GM12878 (cell line): ENCODE measurements at regions not wholly inside any gene's neighbourhood (a gene's known extent, or its start where the extent isn't known, plus 50 kb on each side); places are given as distances from the start of the nearest gene placed in this dataset.

Source experiments
- ATAC-seq: fragments of 200-7000 bp; cut with Tn5 transposase; 3 replicates; pipeline ENCODE4 v1.9.1; 2020; ENCODE audit warnings: mild to moderate bottlenecking, moderate library complexity
- BruUV-seq: library from RNA; stranded (reverse); fragments of 400-500 nt; replicated peaks from 2 replicates; lab custom pipeline; 2021; lab: Mats Ljungman, UMichigan
- CTCF ChIA-PET: fragments of 300-600 bp; sonication (Branson Sonifier 250); formaldehyde crosslinking; extraction: SDS; loops from one replicate; lab custom pipeline; 2021; ENCODE audit warnings: inconsistent platforms; lab: Yijun Ruan, JAX
- POLR2A ChIA-PET: fragments of 350-600 bp; formaldehyde crosslinking; extraction: SDS; loops from one replicate; lab custom pipeline; 2021; ENCODE audit warnings: inconsistent platforms; lab: Charles Lee
- RAD21 ChIA-PET: fragments of 300-600 bp; sonication (Branson Sonifier 250); formaldehyde crosslinking; loops from one replicate; lab custom pipeline; 2023; ENCODE audit warnings: antibody characterized with exemption; ENCODE audit not compliant: unreplicated experiment; lab: Charles Lee
- SMC1A ChIA-PET: fragments of 300-600 bp; sonication (Branson Sonifier 250); formaldehyde crosslinking; loops from one replicate; lab custom pipeline; 2023; ENCODE audit not compliant: unreplicated experiment, uncharacterized antibody; lab: Charles Lee
- DNase-seq: peaks from one replicate; pipeline ENCODE4 v3.0.0-alpha.2; 2011; ENCODE audit warnings: low read depth, low spot score
- FAIRE-seq: peaks from 3 replicates; lab custom pipeline; 2011; peaks lifted over from hg19 to GRCh38; lab: Jason Lieb, UNC
- H2AFZ ChIP-seq: 2 replicates; pipeline ENCODE4 v1.6.0; 2011; ENCODE audit warnings: low read depth, low read length, control low read depth; ENCODE audit not compliant: control insufficient read depth
- H3K27ac ChIP-seq: 2 replicates; pipeline ENCODE4 v1.5.1; 2011; ENCODE audit warnings: control low read depth; ENCODE audit not compliant: control insufficient read depth, insufficient read depth
- H3K27me3 ChIP-seq, 2 experiments: replicated peaks in 1 of 2; 2 replicates each; pipeline versions ENCODE4 v1.6.0 to v1.6.1; 2011; ENCODE audit warnings: low read length in 1 of 2; ENCODE audit not compliant: control insufficient read depth in 2 of 2, insufficient read depth in 2 of 2
- H3K36me3 ChIP-seq, 2 experiments: 2 replicates each; pipeline ENCODE4 v1.5.1; 2011; ENCODE audit warnings: low read length in 1 of 2; ENCODE audit not compliant: control insufficient read depth in 2 of 2, insufficient read depth in 2 of 2
- H3K4me1 ChIP-seq: 2 replicates; pipeline ENCODE4 v1.6.1; 2011; ENCODE audit warnings: mild to moderate bottlenecking, low read length, moderate library complexity, mixed read lengths; ENCODE audit not compliant: control insufficient read depth, insufficient read depth
- H3K4me2 ChIP-seq: 2 replicates; pipeline ENCODE4 v1.6.0; 2011; ENCODE audit warnings: control low read depth; ENCODE audit not compliant: control insufficient read depth, insufficient read depth
- H3K4me3 ChIP-seq: fragments of 200-600 bp; sonication (generic); 2 replicates; pipeline ENCODE4 v1.5.1; 2016
- H3K79me2 ChIP-seq: 2 replicates; pipeline ENCODE4 v1.6.0; 2011; ENCODE audit warnings: low read length; ENCODE audit not compliant: control insufficient read depth, insufficient read depth
- H3K9ac ChIP-seq: 2 replicates; pipeline ENCODE4 v1.8.0; 2011; ENCODE audit warnings: low read length, control low read depth, mixed read lengths; ENCODE audit not compliant: control insufficient read depth, insufficient read depth
- H3K9me3 ChIP-seq: replicated peaks from 3 replicates; pipeline ENCODE4 v1.5.1; 2011; ENCODE audit warnings: mild to moderate bottlenecking, low read length; ENCODE audit not compliant: control insufficient read depth, insufficient read depth
- H4K20me1 ChIP-seq: 2 replicates; pipeline ENCODE4 v1.6.0; 2011; ENCODE audit not compliant: control insufficient read depth, insufficient read depth
- ATF2 ChIP-seq: IDR thresholded peaks from 2 replicates; pipeline ENCODE4 v1.6.1; 2012; ENCODE audit warnings: low read length, inconsistent platforms
- FOS ChIP-seq: IDR thresholded peaks from 3 replicates; pipeline ENCODE4 v1.6.1; 2011; ENCODE audit warnings: borderline replicate concordance; ENCODE audit not compliant: insufficient read length; ENCODE audit errors: extremely low read depth
- NFYB ChIP-seq: IDR thresholded peaks from 2 replicates; pipeline ENCODE4 v1.6.1; 2011; ENCODE audit warnings: low read depth, mild to moderate bottlenecking, low read length, improper control_type of control experiment, moderate library complexity; ENCODE audit not compliant: insufficient read depth
- NR2C1 ChIP-seq: fragments of 450-650 bp; IDR thresholded peaks from 2 replicates; pipeline ENCODE4 v1.6.1; 2017; ENCODE audit warnings: antibody characterized with exemption, mild to moderate bottlenecking, moderate library complexity
- PKNOX1 ChIP-seq: fragments of 450-650 bp; IDR thresholded peaks from 2 replicates; pipeline ENCODE4 v1.6.1; 2016; ENCODE audit warnings: mild to moderate bottlenecking
- SMAD1 ChIP-seq: fragments of 450-650 bp; IDR thresholded peaks from 2 replicates; pipeline ENCODE4 v1.6.1; 2018; ENCODE audit warnings: mild to moderate bottlenecking, low read depth; ENCODE audit not compliant: partially characterized antibody
- SUZ12 ChIP-seq: fragments of 200-600 bp; sonication (generic); IDR thresholded peaks from one replicate; pipeline ENCODE4 v1.6.1; 2018; ENCODE audit warnings: antibody characterized with exemption, mild to moderate bottlenecking; ENCODE audit not compliant: unreplicated experiment
- TAF1 ChIP-seq: IDR thresholded peaks from 2 replicates; pipeline ENCODE4 v1.6.1; 2011; ENCODE audit warnings: mild to moderate bottlenecking, low read depth, low read length, borderline replicate concordance
- TCF12 ChIP-seq: IDR thresholded peaks from 2 replicates; pipeline ENCODE4 v1.6.1; 2011; ENCODE audit warnings: low read depth, mild to moderate bottlenecking, low read length
- USF1 ChIP-seq: IDR thresholded peaks from 2 replicates; pipeline ENCODE4 v1.6.1; 2011; ENCODE audit warnings: borderline replicate concordance, low read depth, mild to moderate bottlenecking, moderate library complexity, mixed read lengths, low read length; ENCODE audit not compliant: insufficient read depth; ENCODE audit errors: extremely low read length
- ZNF622 ChIP-seq: fragments of 450-650 bp; IDR thresholded peaks from 2 replicates; pipeline ENCODE4 v1.6.1; 2017; ENCODE audit warnings: mild to moderate bottlenecking, inconsistent platforms
- WGBS: methylation state at CpG from one replicate; pipeline ENCODE4 v1.1.6; 2016; ENCODE audit warnings: low lambda C conversion rate; ENCODE audit not compliant: insufficient replicate concordance, insufficient coverage; ENCODE audit errors: missing lambda C conversion rate; 5-methylcytosine and 5-hydroxymethylcytosine counted together
- in situ Hi-C: fragments of 300-500 bp; cut with MboI; formaldehyde crosslinking; loops from 9 replicates; pipeline ENCODE4 v1.14.3; 2018; ENCODE audit warnings: mixed read lengths
- intact Hi-C: fragments of 100-400 bp; cut with micrococcal nuclease; formaldehyde crosslinking; loops from one replicate; pipeline ENCODE4 v1.14.2; 2022; ENCODE audit not compliant: unreplicated experiment
- TF ChIP-seq, protein P1 (sequence below): fragments of 450-650 bp; IDR thresholded peaks from 2 replicates; pipeline ENCODE4 v1.6.1; 2017; ENCODE audit warnings: mild to moderate bottlenecking, moderate library complexity

- TF ChIP-seq, protein P1, sequence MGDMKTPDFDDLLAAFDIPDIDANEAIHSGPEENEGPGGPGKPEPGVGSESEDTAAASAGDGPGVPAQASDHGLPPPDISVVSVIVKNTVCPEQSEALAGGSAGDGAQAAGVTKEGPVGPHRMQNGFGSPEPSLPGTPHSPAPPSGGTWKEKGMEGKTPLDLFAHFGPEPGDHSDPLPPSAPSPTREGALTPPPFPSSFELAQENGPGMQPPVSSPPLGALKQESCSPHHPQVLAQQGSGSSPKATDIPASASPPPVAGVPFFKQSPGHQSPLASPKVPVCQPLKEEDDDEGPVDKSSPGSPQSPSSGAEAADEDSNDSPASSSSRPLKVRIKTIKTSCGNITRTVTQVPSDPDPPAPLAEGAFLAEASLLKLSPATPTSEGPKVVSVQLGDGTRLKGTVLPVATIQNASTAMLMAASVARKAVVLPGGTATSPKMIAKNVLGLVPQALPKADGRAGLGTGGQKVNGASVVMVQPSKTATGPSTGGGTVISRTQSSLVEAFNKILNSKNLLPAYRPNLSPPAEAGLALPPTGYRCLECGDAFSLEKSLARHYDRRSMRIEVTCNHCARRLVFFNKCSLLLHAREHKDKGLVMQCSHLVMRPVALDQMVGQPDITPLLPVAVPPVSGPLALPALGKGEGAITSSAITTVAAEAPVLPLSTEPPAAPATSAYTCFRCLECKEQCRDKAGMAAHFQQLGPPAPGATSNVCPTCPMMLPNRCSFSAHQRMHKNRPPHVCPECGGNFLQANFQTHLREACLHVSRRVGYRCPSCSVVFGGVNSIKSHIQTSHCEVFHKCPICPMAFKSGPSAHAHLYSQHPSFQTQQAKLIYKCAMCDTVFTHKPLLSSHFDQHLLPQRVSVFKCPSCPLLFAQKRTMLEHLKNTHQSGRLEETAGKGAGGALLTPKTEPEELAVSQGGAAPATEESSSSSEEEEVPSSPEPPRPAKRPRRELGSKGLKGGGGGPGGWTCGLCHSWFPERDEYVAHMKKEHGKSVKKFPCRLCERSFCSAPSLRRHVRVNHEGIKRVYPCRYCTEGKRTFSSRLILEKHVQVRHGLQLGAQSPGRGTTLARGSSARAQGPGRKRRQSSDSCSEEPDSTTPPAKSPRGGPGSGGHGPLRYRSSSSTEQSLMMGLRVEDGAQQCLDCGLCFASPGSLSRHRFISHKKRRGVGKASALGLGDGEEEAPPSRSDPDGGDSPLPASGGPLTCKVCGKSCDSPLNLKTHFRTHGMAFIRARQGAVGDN = no peak
- no peak for TF ChIP-seq ZNF622
Measured at GRCh38 chr9:82538634-82539033, 524.3 kb downstream of the RASEF start (continued).

GRCh38 chr9:82539146-82539545 is 523.8 kb downstream of the RASEF start:
- ChIA-PET CTCF (no interaction called here), POLR2A (no interaction called here), SMC1A (interaction anchor here (0.9 kb wide), 1 partner anchor 18 kb away, joined by 3 read pairs; no protein-coding TSS in a partner anchor), RAD21 (no interaction called here)
- WGBS = 2% methylated on average over 2 of the region's 2 CpGs
- in situ Hi-C loops = no loop called here
- Histone ChIP-seq H3K27me3 (no peaks in the 10 kb centered on the region), H4K20me1 (no peaks in the 10 kb centered on the region), H2AFZ (no peak overlapping the region), H3K36me3 (no peaks in the 10 kb centered on the region), H3K4me3 (no peak overlapping the region), H3K79me2 (no peaks in the 10 kb centered on the region), H3K9ac (no peak overlapping the region), H3K4me1 (no peaks in the 10 kb centered on the region), H3K27ac (no peak overlapping the region), H3K4me2 (no peak overlapping the region), H3K9me3 (no peaks in the 10 kb centered on the region)
- ATAC-seq (no peak), DNase-seq (no peak), FAIRE-seq (no peak)
- intact Hi-C loops = loop anchor here (10.0 kb wide), 2 partner anchors 64 to 226 kb away; no protein-coding TSS in a partner anchor
- no TSS peak for BruUV-seq
- no peak for TF ChIP-seq PKNOX1
- no peak for TF ChIP-seq ATF2
- no peak for TF ChIP-seq TAF1
- TF ChIP-seq NR2C1 = no peak
- no peak for TF ChIP-seq TCF12
- no peak for TF ChIP-seq SUZ12
- no peak for TF ChIP-seq FOS
- no peak for TF ChIP-seq SMAD1
- no peak for TF ChIP-seq NFYB
- TF ChIP-seq USF1 = no peak
